ENCODE measurements at regions not wholly inside any gene's neighbourhood (a gene's known extent, or its start where the extent isn't known, plus 50 kb on each side); places are given as distances from the start of the nearest gene placed in this dataset.
A peak's percentile ranks its signal among the peaks of the same experiment; 100 is the strongest.

- Histone ChIP-seq H3K4me2 (ENCODE audit: low read length) (peak overlapping the region; percentile 8), H3K36me3 (ENCODE audit: insufficient read depth, low read length) (no peaks in the 10 kb centered on the region), H3K9ac (ENCODE audit: low read depth, low read length) (no peak overlapping the region), H3K27me3 (ENCODE audit: control insufficient read depth, insufficient read depth, low read length) (no peaks in the 10 kb centered on the region), H3K9me3 (replicated peaks; ENCODE audit: low read length) (no peaks in the 10 kb centered on the region), H3K4me1 (ENCODE audit: control insufficient read depth, insufficient read depth, low read length) (no peaks in the 10 kb centered on the region), H3K4me3 (ENCODE audit: low read length) (no peak overlapping the region)
Measured at GRCh38 chr14:53553221-53553620, 400.1 kb upstream of the DDHD1 start.

- Histone ChIP-seq H3K4me1 (ENCODE audit: control insufficient read depth, insufficient read depth, low read length) (no peaks in the 10 kb centered on the region), H3K9me3 (replicated peaks; ENCODE audit: low read length) (no peaks in the 10 kb centered on the region)
Measured at GRCh38 chr14:53551862-53552261, 398.7 kb upstream of the DDHD1 start.

GRCh38 chr14:53550776-53551175 lies 397.7 kb upstream of the DDHD1 start:
- Histone ChIP-seq H3K4me3 (ENCODE audit: low read length) (no peak overlapping the region), H3K4me1 (ENCODE audit: control insufficient read depth, insufficient read depth, low read length) (no peaks in the 10 kb centered on the region), H3K9me3 (replicated peaks; ENCODE audit: low read length) (no peaks in the 10 kb centered on the region), H3K36me3 (ENCODE audit: insufficient read depth, low read length) (no peaks in the 10 kb centered on the region), H3K27me3 (ENCODE audit: control insufficient read depth, insufficient read depth, low read length) (no peaks in the 10 kb centered on the region), H3K4me2 (ENCODE audit: low read length) (no peak overlapping the region), H3K9ac (ENCODE audit: low read depth, low read length) (no peak overlapping the region)

More at GRCh38 chr14:53551862-53552261, 398.7 kb upstream of the DDHD1 start:
- H3K36me3 ChIP-seq (ENCODE audit: insufficient read depth, low read length): no peaks in the 10 kb centered on the region
- no peaks in the 10 kb centered on the region for H3K27me3 ChIP-seq (ENCODE audit: control insufficient read depth, insufficient read depth, low read length)
- H3K4me3 ChIP-seq (ENCODE audit: low read length): no peak overlapping the region
- no peak overlapping the region for H3K4me2 ChIP-seq (ENCODE audit: low read length)
- no peak overlapping the region for H3K9ac ChIP-seq (ENCODE audit: low read depth, low read length)

GRCh38 chr14:53549956-53550355 lies 396.8 kb upstream of the DDHD1 start:
- Histone ChIP-seq H3K36me3 (ENCODE audit: insufficient read depth, low read length) (no peaks in the 10 kb centered on the region), H3K9me3 (replicated peaks; ENCODE audit: low read length) (no peaks in the 10 kb centered on the region), H3K9ac (ENCODE audit: low read depth, low read length) (no peak overlapping the region)

GRCh38 chr14:53547593-53547992 lies 394.5 kb upstream of the DDHD1 start:
- H3K4me1 ChIP-seq (ENCODE audit: control insufficient read depth, insufficient read depth, low read length): peaks cover 5% of the 10 kb centered on the region

More at GRCh38 chr14:53549956-53550355, 396.8 kb upstream of the DDHD1 start:
- Histone ChIP-seq H3K4me2 (ENCODE audit: low read length) (no peak overlapping the region), H3K27me3 (ENCODE audit: control insufficient read depth, insufficient read depth, low read length) (no peaks in the 10 kb centered on the region), H3K4me3 (ENCODE audit: low read length) (no peak overlapping the region), H3K4me1 (ENCODE audit: control insufficient read depth, insufficient read depth, low read length) (no peaks in the 10 kb centered on the region)

GRCh38 chr14:53545217-53545616 lies 392.1 kb upstream of the DDHD1 start:
- H3K9me3 ChIP-seq (replicated peaks; ENCODE audit: low read length): no peaks in the 10 kb centered on the region
- H3K9ac ChIP-seq (ENCODE audit: low read depth, low read length): no peak overlapping the region
- H3K4me1 ChIP-seq (ENCODE audit: control insufficient read depth, insufficient read depth, low read length): peaks cover 6% of the 10 kb centered on the region
- H3K27me3 ChIP-seq (ENCODE audit: control insufficient read depth, insufficient read depth, low read length): no peaks in the 10 kb centered on the region
- no peaks in the 10 kb centered on the region for H3K36me3 ChIP-seq (ENCODE audit: insufficient read depth, low read length)
- H3K4me2 ChIP-seq (ENCODE audit: low read length): no peak overlapping the region
- H3K4me3 ChIP-seq (ENCODE audit: low read length): no peak overlapping the region

More at GRCh38 chr14:53547593-53547992, 394.5 kb upstream of the DDHD1 start:
- Histone ChIP-seq H3K4me2 (ENCODE audit: low read length) (no peak overlapping the region), H3K9ac (ENCODE audit: low read depth, low read length) (no peak overlapping the region), H3K27me3 (ENCODE audit: control insufficient read depth, insufficient read depth, low read length) (no peaks in the 10 kb centered on the region), H3K36me3 (ENCODE audit: insufficient read depth, low read length) (no peaks in the 10 kb centered on the region), H3K9me3 (replicated peaks; ENCODE audit: low read length) (no peaks in the 10 kb centered on the region), H3K4me3 (ENCODE audit: low read length) (no peak overlapping the region)

- Histone ChIP-seq H3K36me3 (ENCODE audit: insufficient read depth, low read length) (no peaks in the 10 kb centered on the region), H3K4me2 (ENCODE audit: low read length) (no peak overlapping the region), H3K4me1 (ENCODE audit: control insufficient read depth, insufficient read depth, low read length) (peaks cover 6% of the 10 kb centered on the region), H3K27me3 (ENCODE audit: control insufficient read depth, insufficient read depth, low read length) (no peaks in the 10 kb centered on the region), H3K4me3 (ENCODE audit: low read length) (no peak overlapping the region), H3K9ac (ENCODE audit: low read depth, low read length) (no peak overlapping the region), H3K9me3 (replicated peaks; ENCODE audit: low read length) (no peaks in the 10 kb centered on the region)
Measured at GRCh38 chr14:53542732-53543131, 389.6 kb upstream of the DDHD1 start.

GRCh38 chr14:53541411-53541810 lies 388.3 kb upstream of the DDHD1 start:
- H3K9me3 ChIP-seq (replicated peaks; ENCODE audit: low read length): no peaks in the 10 kb centered on the region
- H3K9ac ChIP-seq (ENCODE audit: low read depth, low read length): no peak overlapping the region
- H3K4me2 ChIP-seq (ENCODE audit: low read length): no peak overlapping the region
- H3K27me3 ChIP-seq (ENCODE audit: control insufficient read depth, insufficient read depth, low read length): no peaks in the 10 kb centered on the region
- H3K4me1 ChIP-seq (ENCODE audit: control insufficient read depth, insufficient read depth, low read length): peaks cover 6% of the 10 kb centered on the region
- no peak overlapping the region for H3K4me3 ChIP-seq (ENCODE audit: low read length)
- no peaks in the 10 kb centered on the region for H3K36me3 ChIP-seq (ENCODE audit: insufficient read depth, low read length)

- H3K9ac ChIP-seq (ENCODE audit: low read depth, low read length): no peak overlapping the region
- H3K4me1 ChIP-seq (ENCODE audit: control insufficient read depth, insufficient read depth, low read length): peaks cover 6% of the 10 kb centered on the region
- H3K27me3 ChIP-seq (ENCODE audit: control insufficient read depth, insufficient read depth, low read length): no peaks in the 10 kb centered on the region
- H3K4me2 ChIP-seq (ENCODE audit: low read length): no peak overlapping the region
- no peaks in the 10 kb centered on the region for H3K9me3 ChIP-seq (replicated peaks; ENCODE audit: low read length)
- no peak overlapping the region for H3K4me3 ChIP-seq (ENCODE audit: low read length)
- H3K36me3 ChIP-seq (ENCODE audit: insufficient read depth, low read length): no peaks in the 10 kb centered on the region
Measured at GRCh38 chr14:53539489-53540126, 386.5 kb upstream of the DDHD1 start.

- H3K36me3 ChIP-seq (ENCODE audit: insufficient read depth, low read length): no peaks in the 10 kb centered on the region
- H3K4me3 ChIP-seq (ENCODE audit: low read length): no peak overlapping the region
- no peaks in the 10 kb centered on the region for H3K27me3 ChIP-seq (ENCODE audit: control insufficient read depth, insufficient read depth, low read length)
- no peaks in the 10 kb centered on the region for H3K9me3 ChIP-seq (replicated peaks; ENCODE audit: low read length)
- H3K9ac ChIP-seq (ENCODE audit: low read depth, low read length): no peak overlapping the region
- peaks cover 6% of the 10 kb centered on the region for H3K4me1 ChIP-seq (ENCODE audit: control insufficient read depth, insufficient read depth, low read length)
- H3K4me2 ChIP-seq (ENCODE audit: low read length): no peak overlapping the region
Measured at GRCh38 chr14:53538316-53538881, 385.3 kb upstream of the DDHD1 start.

GRCh38 chr14:53537422-53538315 lies 384.5 kb upstream of the DDHD1 start:
- Histone ChIP-seq H3K4me3 (ENCODE audit: low read length) (no peak overlapping the region), H3K36me3 (ENCODE audit: insufficient read depth, low read length) (no peaks in the 10 kb centered on the region), H3K4me1 (ENCODE audit: control insufficient read depth, insufficient read depth, low read length) (peaks cover 2% of the 10 kb centered on the region), H3K4me2 (ENCODE audit: low read length) (no peak overlapping the region), H3K27me3 (ENCODE audit: control insufficient read depth, insufficient read depth, low read length) (no peaks in the 10 kb centered on the region), H3K9ac (ENCODE audit: low read depth, low read length) (no peak overlapping the region), H3K9me3 (replicated peaks; ENCODE audit: low read length) (no peaks in the 10 kb centered on the region)

Measured in skeletal muscle satellite cell (primary cell).